SU-DHL-6 (cell line): ENCODE measurements at regions not wholly inside any gene's neighbourhood (a gene's known extent, or its start where the extent isn't known, plus 50 kb on each side); places are given as distances from the start of the nearest gene placed in this dataset.

Experiments
- CTCF ChIP-seq: fragments of 200-600 bp; sonication (generic); IDR thresholded peaks from one replicate; pipeline ENCODE4 v1.5.1; 2017; ENCODE audit warnings: antibody characterized with exemption, mild to moderate bottlenecking, low read length, moderate library complexity; ENCODE audit not compliant: insufficient read depth, poor library complexity, severe bottlenecking
- EZH2phosphoT487 ChIP-seq: fragments of 200-600 bp; sonication (generic), shearing (Covaris generic); conservative IDR thresholded peaks from 2 replicates; pipeline ENCODE4 v1.6.1; 2018; ENCODE audit warnings: mild to moderate bottlenecking, antibody characterized with exemption, low read length, moderate library complexity, mixed read lengths

- TF ChIP-seq CTCF (no peak), EZH2phosphoT487 (no peak)
Measured at GRCh38 chr13:59112221-59112718, 1051.5 kb downstream of the DIAPH3 start.
